ENCODE measurements at regions not wholly inside any gene's neighbourhood (a gene's known extent, or its start where the extent isn't known, plus 50 kb on each side); places are given as distances from the start of the nearest gene placed in this dataset.
"Not testable (repeated sequence)": the region's sequence is repeated elsewhere in the genome, so short reads cannot be mapped to it uniquely, and the experiment has no call there.

DNA sequence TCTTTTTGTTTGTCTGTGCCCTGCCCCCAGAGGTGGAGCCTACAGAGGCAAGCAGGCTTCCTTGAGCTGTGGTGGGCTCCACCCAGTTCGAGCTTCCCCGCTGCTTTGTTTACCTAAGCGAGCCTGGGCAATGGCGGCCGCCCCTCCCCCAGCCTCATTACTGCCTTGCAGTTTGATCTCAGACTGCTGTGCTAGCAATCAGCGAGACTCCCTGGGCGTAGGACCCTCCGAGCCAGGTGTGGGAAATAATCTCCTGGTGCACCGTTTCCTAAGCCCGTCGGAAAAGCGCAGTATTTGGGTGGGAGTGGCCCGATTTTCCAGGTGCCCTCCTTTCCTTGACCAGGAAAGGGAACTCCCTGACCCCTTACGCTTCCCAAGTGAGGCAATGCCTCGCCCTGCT is 78.6 kb upstream of the HAND2 start:
- H3K27me3 ChIP-seq (ENCODE audit: control insufficient read depth in 2 of 2, insufficient read depth in 2 of 2, low read length in 2 of 2); CTCF ChIA-PET (ENCODE audit: low intra/inter-chr PET ratio); FAIRE-seq; H3K9me1 ChIP-seq (ENCODE audit: control insufficient read depth, insufficient read depth, low read length); in situ Hi-C loops (cut with MboI); BruUV-seq (replicated peaks); intact Hi-C loops (cut with micrococcal nuclease); H3K36me3 ChIP-seq (ENCODE audit: control insufficient read depth, insufficient read depth, low read length); H3K9me3 ChIP-seq (replicated peaks; ENCODE audit: control insufficient read depth, insufficient read depth, low read depth, low read length); H4K20me1 ChIP-seq (replicated peaks; ENCODE audit: control insufficient read depth, insufficient read depth, low read length); H3K4me1 ChIP-seq (replicated peaks in 1 of 2; ENCODE audit: control insufficient read depth in 2 of 2, insufficient read depth in 2 of 2, low read length in 2 of 2); H3K79me2 ChIP-seq (ENCODE audit: control insufficient read depth, insufficient read depth, low read length); ATAC-seq: not testable (repeated sequence)
- H3K4me2 ChIP-seq (ENCODE audit: insufficient read depth, low read length) = peak overlapping the region; percentile 52
- H2AFZ ChIP-seq (ENCODE audit: low read depth, low read length) = peak overlapping the region; percentile 94
- peak overlapping the region; percentile 49 to 78; a peak in 3 of 4 replicates for H3K9ac ChIP-seq (ENCODE audit: insufficient read depth in 1 of 2, low read depth in 2 of 2, low read length in 2 of 2)
- peak in 1 of 4 experiments; percentile 46 for DNase-seq (ENCODE audit: extremely low read depth in 1 of 4, low spot score in 3 of 4)
- POLR2A ChIA-PET = interaction anchor here (0.6 kb wide), 1 partner anchor 61 kb away, joined by 3 read pairs; no protein-coding TSS in a partner anchor
- TF ChIP-seq RBFOX2 (IDR thresholded peaks at IDR 0.05; ENCODE audit: low read depth, low read length) = peak; percentile 58
- peak; percentile 43 for TF ChIP-seq TAF1 (IDR thresholded peaks at IDR 0.05; ENCODE audit: control insufficient read depth, extremely low read depth, insufficient read depth, low read length, severe bottlenecking)
- TF ChIP-seq POLR2G (IDR thresholded peaks at IDR 0.05; ENCODE audit: low read depth, low read length) = peak; percentile 52; the same call in 1 of the 2 replicates
- peak; percentile 71 for TF ChIP-seq TAF9B (IDR thresholded peaks at IDR 0.05; ENCODE audit: partially characterized antibody)
- TF ChIP-seq YY1 (IDR thresholded peaks at IDR 0.05; ENCODE audit: borderline replicate concordance in 1 of 3, control insufficient read depth in 1 of 3, extremely low read depth in 1 of 3, insufficient read depth in 3 of 3, insufficient read length in 1 of 3, insufficient replicate concordance in 2 of 3, low read depth in 1 of 3, low read length in 2 of 3) = peak in 2 of 3 experiments; percentile 63 to 85
- TF ChIP-seq TAF7 (tag; IDR thresholded peaks at IDR 0.05) = peak; percentile 57; the same call in 1 of the 2 replicates
- peak in 1 of 2 experiments; percentile 37; a peak in 1 of 4 replicates for TF ChIP-seq MAZ (CRISPR knock-in tag; conservative IDR thresholded peaks at IDR 0.05 in 1 of 2, IDR thresholded peaks at IDR 0.05 in 1 of 2)
- peak; percentile 83 for TF ChIP-seq NFRKB (IDR thresholded peaks at IDR 0.05; ENCODE audit: low read depth)
- peak; percentile 77 to 88; a peak in 3 of 4 replicates for TF ChIP-seq FOXA3 (CRISPR knock-in tag; conservative IDR thresholded peaks at IDR 0.05 in 1 of 2, IDR thresholded peaks at IDR 0.05 in 1 of 2)
- TF ChIP-seq FOXK2 (conservative IDR thresholded peaks at IDR 0.05 in 1 of 2, IDR thresholded peaks at IDR 0.05 in 1 of 2; ENCODE audit: low read depth in 2 of 2) = peak; percentile 23 to 79; a peak in 2 of 4 replicates
- peak overlapping the region; percentile 30 for H3K4me3 ChIP-seq
- H3K27ac ChIP-seq (ENCODE audit: extremely low read depth, low read depth, low read length) = peak overlapping the region; percentile 54; the same call in 2 of the 3 replicates
- WGBS (ENCODE audit: insufficient coverage, low coverage, missing lambda C conversion rate) = 4% methylated on average over 14 of the region's 15 CpGs

Data from K562 (cell line).